Lower leg skin (tissue), 3 donors: ENCODE measurements at regions not wholly inside any gene's neighbourhood (a gene's known extent, or its start where the extent isn't known, plus 50 kb on each side); places are given as distances from the start of the nearest gene placed in this dataset.

Source experiments
- POLR2A ChIP-seq, 2 donors: fragments of 450-650 bp; IDR thresholded peaks; one replicate each; pipeline ENCODE4 v1.6.1; 2016 to 2017; ENCODE audit warnings: antibody characterized with exemption in 2 of 2, mild to moderate bottlenecking in 1 of 2, moderate library complexity in 1 of 2
- TF ChIP-seq, protein P1 (sequence below), 3 donors: fragments of 450-650 bp; IDR thresholded peaks; one replicate each; pipeline ENCODE4 v1.5.1; 2016; ENCODE audit warnings: antibody characterized with exemption in 3 of 3, mild to moderate bottlenecking in 3 of 3, moderate library complexity in 2 of 3

DNA sequence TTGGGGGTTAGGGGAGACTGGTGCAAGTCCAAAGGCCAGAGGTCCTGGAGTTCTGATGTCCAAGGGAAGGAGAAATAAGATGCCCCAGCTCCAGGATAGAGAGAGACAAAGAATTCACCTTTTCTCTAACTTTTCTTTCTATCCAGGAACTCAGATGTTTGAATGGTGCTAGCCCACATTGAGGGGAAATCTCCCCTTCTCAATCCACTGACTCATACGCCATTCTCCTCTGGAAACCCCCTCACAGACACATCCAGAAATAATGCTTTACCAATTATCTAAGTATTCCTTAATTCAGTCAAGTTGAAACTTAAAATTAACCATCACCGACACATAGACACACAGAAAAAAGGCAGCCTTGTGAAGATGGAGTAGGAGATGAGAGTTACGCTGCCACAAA, 1085.2 kb downstream of the NSUN3 start:
- TF ChIP-seq, protein P1, sequence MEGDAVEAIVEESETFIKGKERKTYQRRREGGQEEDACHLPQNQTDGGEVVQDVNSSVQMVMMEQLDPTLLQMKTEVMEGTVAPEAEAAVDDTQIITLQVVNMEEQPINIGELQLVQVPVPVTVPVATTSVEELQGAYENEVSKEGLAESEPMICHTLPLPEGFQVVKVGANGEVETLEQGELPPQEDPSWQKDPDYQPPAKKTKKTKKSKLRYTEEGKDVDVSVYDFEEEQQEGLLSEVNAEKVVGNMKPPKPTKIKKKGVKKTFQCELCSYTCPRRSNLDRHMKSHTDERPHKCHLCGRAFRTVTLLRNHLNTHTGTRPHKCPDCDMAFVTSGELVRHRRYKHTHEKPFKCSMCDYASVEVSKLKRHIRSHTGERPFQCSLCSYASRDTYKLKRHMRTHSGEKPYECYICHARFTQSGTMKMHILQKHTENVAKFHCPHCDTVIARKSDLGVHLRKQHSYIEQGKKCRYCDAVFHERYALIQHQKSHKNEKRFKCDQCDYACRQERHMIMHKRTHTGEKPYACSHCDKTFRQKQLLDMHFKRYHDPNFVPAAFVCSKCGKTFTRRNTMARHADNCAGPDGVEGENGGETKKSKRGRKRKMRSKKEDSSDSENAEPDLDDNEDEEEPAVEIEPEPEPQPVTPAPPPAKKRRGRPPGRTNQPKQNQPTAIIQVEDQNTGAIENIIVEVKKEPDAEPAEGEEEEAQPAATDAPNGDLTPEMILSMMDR (IDR thresholded peaks at IDR 0.05), result no peak
- TF ChIP-seq POLR2A (IDR thresholded peaks at IDR 0.05), result no peak
